AG10803 (cell line): ENCODE measurements at regions not wholly inside any gene's neighbourhood (a gene's known extent, or its start where the extent isn't known, plus 50 kb on each side); places are given as distances from the start of the nearest gene placed in this dataset.

Experiments
- DNase-seq: peaks from one replicate; pipeline ENCODE4 v3.0.0; 2010; ENCODE audit warnings: low read depth
- H3K4me3 ChIP-seq: 2 replicates; pipeline ENCODE4 v1.5.1; 2011; ENCODE audit warnings: mild to moderate bottlenecking, low read length, control low read depth
- TF ChIP-seq, protein P1 (sequence below): conservative IDR thresholded peaks from 2 replicates; pipeline ENCODE4 v1.5.1; 2011; ENCODE audit warnings: mild to moderate bottlenecking, low read length, control low read depth, inconsistent platforms

DNA sequence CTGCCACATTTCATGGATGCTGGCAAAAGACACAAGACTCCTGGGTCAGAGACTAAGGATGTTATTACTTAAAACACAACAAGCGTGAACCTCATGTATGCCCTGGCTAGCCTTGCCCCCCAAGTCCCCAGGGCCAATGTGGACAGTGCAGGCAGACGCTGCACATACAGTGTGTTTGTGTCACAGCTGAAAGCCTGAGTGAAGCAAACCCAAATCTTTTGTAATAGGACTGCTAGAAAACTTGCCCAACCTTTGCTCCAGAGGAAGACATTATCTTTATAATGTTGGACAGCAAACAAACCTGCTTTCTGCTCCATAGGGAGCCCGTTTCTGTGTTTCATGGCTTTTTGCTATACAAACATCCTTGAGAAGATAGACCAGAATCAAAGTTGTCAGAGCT, 282.0 kb upstream of the RORA start:
- H3K4me3 ChIP-seq, result no peak overlapping the region
- DNase-seq, result no peak
- TF ChIP-seq, protein P1, sequence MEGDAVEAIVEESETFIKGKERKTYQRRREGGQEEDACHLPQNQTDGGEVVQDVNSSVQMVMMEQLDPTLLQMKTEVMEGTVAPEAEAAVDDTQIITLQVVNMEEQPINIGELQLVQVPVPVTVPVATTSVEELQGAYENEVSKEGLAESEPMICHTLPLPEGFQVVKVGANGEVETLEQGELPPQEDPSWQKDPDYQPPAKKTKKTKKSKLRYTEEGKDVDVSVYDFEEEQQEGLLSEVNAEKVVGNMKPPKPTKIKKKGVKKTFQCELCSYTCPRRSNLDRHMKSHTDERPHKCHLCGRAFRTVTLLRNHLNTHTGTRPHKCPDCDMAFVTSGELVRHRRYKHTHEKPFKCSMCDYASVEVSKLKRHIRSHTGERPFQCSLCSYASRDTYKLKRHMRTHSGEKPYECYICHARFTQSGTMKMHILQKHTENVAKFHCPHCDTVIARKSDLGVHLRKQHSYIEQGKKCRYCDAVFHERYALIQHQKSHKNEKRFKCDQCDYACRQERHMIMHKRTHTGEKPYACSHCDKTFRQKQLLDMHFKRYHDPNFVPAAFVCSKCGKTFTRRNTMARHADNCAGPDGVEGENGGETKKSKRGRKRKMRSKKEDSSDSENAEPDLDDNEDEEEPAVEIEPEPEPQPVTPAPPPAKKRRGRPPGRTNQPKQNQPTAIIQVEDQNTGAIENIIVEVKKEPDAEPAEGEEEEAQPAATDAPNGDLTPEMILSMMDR, result no peak

DNA sequence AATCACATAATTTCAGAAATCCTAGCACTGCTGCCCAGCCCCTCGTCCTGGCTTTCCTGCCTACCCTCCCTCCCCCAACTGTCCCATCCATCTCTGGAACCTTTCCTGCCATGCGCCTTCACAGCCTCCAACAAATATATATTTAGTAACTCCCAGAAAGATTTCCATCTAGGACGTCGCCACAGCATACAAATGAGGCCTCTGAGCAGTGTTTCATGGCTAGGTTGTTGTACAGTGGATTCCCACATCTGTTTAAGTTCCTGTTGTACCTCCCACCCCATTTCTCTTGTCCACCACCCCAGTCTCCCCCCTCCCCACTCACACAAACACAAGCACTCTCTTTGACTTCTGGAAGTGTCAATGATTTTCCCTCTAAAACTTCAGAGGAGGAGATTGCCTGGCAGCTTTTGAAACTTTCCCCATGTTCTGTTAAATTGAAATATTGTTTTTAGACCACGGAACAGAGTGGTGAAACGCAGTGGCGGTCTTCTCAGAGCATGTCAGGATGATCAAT, 280.3 kb upstream of the RORA start:
- TF ChIP-seq, protein P1, result no peak
- no peak for DNase-seq
- no peak overlapping the region for H3K4me3 ChIP-seq

GRCh38 chr15:61503383-61503969, 274.4 kb upstream of the RORA start:
- TF ChIP-seq, protein P1, result no peak
- DNase-seq, result no peak
- no peak overlapping the region for H3K4me3 ChIP-seq

DNA sequence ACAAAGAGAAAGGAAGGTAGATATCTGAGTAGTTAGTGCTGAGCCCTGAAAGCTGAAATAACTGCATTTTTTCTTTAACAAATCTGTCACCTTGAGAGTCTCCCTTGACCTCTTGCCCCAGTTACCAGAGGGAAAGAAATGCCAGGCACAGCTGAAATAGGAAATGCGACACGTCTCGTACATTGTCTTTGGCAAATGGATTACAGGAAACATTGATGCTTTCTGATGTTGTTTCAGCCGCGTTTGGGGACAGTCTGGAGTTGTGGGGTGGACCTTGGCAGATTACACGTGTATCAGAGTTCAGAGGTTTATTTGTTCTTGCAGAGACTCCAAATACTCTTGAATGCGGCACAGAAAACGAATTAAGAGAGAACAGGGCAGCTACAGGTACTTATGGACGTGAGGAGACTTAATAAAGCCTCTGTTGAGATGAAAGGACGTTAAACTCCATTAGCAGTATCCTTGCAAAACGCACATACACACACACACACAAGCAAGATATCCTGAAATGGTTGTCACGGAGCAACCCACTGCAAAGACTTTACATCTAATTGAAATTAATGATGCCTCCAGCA, 272.8 kb upstream of the RORA start:
- no peak for DNase-seq
- TF ChIP-seq, protein P1, result no peak
- no peak overlapping the region for H3K4me3 ChIP-seq

DNA sequence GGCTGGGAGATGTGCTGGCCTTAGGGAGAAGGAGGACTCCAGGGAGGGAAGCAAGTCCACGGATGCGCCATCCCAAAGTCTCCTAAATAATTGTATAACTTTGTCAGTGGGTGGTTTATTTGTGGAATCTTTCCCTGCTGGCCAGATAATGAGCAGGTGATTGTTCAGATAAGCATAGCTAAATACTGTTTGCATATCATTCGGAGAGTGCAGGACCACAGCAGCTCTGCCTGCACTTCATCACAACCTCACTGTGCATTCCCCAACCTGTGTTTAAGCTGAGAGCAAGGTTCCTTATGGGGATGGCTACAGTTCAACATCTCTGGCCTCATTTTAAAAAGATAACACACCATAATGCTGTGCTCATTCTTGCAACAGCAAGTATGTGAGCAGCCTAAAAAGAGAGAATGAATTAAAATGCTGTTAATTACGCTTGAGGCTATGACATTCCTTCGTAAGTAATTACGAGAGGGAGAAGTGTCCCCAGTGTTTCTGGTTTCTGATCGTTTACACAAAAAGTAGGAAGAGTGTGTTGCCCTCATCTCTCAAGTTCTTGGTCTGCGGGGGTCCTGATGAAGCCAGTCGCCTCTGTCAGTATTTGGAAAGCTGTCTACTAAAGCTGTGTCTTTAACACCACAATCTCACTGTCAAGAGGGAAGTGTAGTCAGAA, 272.0 kb upstream of the RORA start:
- no peak overlapping the region for H3K4me3 ChIP-seq
- no peak for DNase-seq
- TF ChIP-seq, protein P1, result no peak

DNA sequence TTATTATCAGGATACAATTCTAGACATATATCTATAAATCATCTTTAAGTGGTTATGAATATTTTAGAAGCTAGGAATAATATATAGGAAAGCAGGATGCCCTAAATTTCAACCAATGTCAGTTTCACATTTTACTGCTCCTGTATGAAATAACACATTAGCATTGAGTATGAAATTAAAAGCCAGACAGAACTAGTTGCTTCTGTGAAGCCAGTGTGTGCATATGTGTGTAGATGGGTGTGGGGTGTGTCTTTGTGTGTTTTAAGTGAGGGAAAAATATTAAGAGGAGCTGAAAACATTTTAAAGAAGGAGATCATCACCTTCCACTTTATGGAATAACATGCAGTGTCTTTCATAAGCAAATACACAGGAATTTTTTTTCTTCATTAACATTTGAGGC, 271.4 kb upstream of the RORA start:
- DNase-seq, result no peak
- TF ChIP-seq, protein P1, result no peak
- H3K4me3 ChIP-seq, result no peak overlapping the region

DNA sequence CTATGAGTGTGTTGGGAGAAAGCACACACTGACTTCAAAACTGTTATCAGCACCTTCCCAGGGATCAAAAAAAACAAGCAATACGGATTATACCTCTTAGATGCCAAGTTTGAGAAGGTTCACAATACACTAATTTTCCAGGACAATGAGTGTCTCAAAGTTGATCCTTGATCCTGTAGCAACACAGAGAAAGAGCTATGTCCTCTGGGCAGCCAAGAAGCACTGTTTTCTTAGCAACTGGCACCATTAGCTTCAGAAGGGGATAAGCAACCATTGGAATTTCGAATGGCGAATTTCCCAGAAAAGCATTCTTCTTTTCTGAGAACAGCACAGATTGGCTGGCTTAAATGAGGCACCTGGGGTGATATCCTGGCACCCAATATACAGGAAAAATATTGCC, 270.3 kb upstream of the RORA start:
- peak; percentile 18 for DNase-seq
- TF ChIP-seq, protein P1, result no peak
- H3K4me3 ChIP-seq, result no peak overlapping the region
